ENCODE measurements at regions not wholly inside any gene's neighbourhood (a gene's known extent, or its start where the extent isn't known, plus 50 kb on each side); places are given as distances from the start of the nearest gene placed in this dataset.

- Histone ChIP-seq H3K36me3 (ENCODE audit: control insufficient read depth in 4 of 4, insufficient read depth in 3 of 4, low read depth in 1 of 4, low read length in 3 of 4) (no peaks in the 10 kb centered on the region), H3K27ac (ENCODE audit: low read depth in 1 of 2, low read length in 2 of 2) (no peak overlapping the region), H3K4me1 (ENCODE audit: control insufficient read depth in 4 of 4, insufficient read depth in 4 of 4, low read length in 3 of 4) (no peaks in the 10 kb centered on the region), H3K9me3 (ENCODE audit: control insufficient read depth in 4 of 4, low read length in 3 of 4) (no peaks in the 10 kb centered on the region), H3K27me3 (ENCODE audit: control insufficient read depth in 4 of 4, insufficient read depth in 4 of 4, low read length in 3 of 4) (no peaks in the 10 kb centered on the region), H3K4me3 (ENCODE audit: low read depth in 1 of 3, low read length in 3 of 3) (no peak overlapping the region), H3K9ac (ENCODE audit: low read depth in 1 of 2, low read length in 2 of 2) (no peak overlapping the region)
- 85% methylated on average over 2 of the region's 2 CpGs for WGBS
- TF ChIP-seq NR2F2 (IDR thresholded peaks at IDR 0.05), result no peak
- no peak for TF ChIP-seq FOXA1 (IDR thresholded peaks at IDR 0.05)
- no peak for TF ChIP-seq GABPA (IDR thresholded peaks at IDR 0.05 in 1 of 2, conservative IDR thresholded peaks at IDR 0.05 in 1 of 2)
- TF ChIP-seq SP1 (IDR thresholded peaks at IDR 0.05), result no peak
- TF ChIP-seq MAX (IDR thresholded peaks at IDR 0.05), result no peak
- TF ChIP-seq ATF3 (IDR thresholded peaks at IDR 0.05), result no peak
- TF ChIP-seq EGR1 (IDR thresholded peaks at IDR 0.05; ENCODE audit: low read depth in 2 of 2), result no peak
- TF ChIP-seq JUND (IDR thresholded peaks at IDR 0.05), result no peak
- TF ChIP-seq TAF1 (conservative IDR thresholded peaks at IDR 0.05), result no peak
- TF ChIP-seq, protein P1, sequence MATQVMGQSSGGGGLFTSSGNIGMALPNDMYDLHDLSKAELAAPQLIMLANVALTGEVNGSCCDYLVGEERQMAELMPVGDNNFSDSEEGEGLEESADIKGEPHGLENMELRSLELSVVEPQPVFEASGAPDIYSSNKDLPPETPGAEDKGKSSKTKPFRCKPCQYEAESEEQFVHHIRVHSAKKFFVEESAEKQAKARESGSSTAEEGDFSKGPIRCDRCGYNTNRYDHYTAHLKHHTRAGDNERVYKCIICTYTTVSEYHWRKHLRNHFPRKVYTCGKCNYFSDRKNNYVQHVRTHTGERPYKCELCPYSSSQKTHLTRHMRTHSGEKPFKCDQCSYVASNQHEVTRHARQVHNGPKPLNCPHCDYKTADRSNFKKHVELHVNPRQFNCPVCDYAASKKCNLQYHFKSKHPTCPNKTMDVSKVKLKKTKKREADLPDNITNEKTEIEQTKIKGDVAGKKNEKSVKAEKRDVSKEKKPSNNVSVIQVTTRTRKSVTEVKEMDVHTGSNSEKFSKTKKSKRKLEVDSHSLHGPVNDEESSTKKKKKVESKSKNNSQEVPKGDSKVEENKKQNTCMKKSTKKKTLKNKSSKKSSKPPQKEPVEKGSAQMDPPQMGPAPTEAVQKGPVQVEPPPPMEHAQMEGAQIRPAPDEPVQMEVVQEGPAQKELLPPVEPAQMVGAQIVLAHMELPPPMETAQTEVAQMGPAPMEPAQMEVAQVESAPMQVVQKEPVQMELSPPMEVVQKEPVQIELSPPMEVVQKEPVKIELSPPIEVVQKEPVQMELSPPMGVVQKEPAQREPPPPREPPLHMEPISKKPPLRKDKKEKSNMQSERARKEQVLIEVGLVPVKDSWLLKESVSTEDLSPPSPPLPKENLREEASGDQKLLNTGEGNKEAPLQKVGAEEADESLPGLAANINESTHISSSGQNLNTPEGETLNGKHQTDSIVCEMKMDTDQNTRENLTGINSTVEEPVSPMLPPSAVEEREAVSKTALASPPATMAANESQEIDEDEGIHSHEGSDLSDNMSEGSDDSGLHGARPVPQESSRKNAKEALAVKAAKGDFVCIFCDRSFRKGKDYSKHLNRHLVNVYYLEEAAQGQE (IDR thresholded peaks at IDR 0.05), result no peak
- no peak for TF ChIP-seq CTCF (IDR thresholded peaks at IDR 0.05; ENCODE audit: low read depth, low read length, missing input control)
- no peak for TF ChIP-seq RAD21 (IDR thresholded peaks at IDR 0.05)
- no peak for TF ChIP-seq ZBTB33 (IDR thresholded peaks at IDR 0.05)
- TF ChIP-seq YY1 (IDR thresholded peaks at IDR 0.05), result no peak
- no peak for TF ChIP-seq RXRA (IDR thresholded peaks at IDR 0.05)
- TF ChIP-seq HNF4G (IDR thresholded peaks at IDR 0.05), result no peak
- no peak for DNase-seq (ENCODE audit: low spot score)
Measured at GRCh38 chr15:45863881-45864580, 229.2 kb downstream of the SQOR start.
